PC-3 (cell line): ENCODE measurements at regions not wholly inside any gene's neighbourhood (a gene's known extent, or its start where the extent isn't known, plus 50 kb on each side); places are given as distances from the start of the nearest gene placed in this dataset.

Source experiments
- EZH2phosphoT487 ChIP-seq: fragments of 300-600 bp; sonication (generic); IDR thresholded peaks from 2 replicates; pipeline ENCODE4 v1.6.1; 2018; ENCODE audit warnings: mild to moderate bottlenecking, antibody characterized with exemption, low read length, borderline replicate concordance
- TF ChIP-seq, protein P1 (sequence below): fragments of 300-600 bp; sonication (generic); conservative IDR thresholded peaks from 2 replicates; pipeline ENCODE4 v1.5.1; 2017; ENCODE audit warnings: antibody characterized with exemption, low read depth, mild to moderate bottlenecking, low read length

DNA sequence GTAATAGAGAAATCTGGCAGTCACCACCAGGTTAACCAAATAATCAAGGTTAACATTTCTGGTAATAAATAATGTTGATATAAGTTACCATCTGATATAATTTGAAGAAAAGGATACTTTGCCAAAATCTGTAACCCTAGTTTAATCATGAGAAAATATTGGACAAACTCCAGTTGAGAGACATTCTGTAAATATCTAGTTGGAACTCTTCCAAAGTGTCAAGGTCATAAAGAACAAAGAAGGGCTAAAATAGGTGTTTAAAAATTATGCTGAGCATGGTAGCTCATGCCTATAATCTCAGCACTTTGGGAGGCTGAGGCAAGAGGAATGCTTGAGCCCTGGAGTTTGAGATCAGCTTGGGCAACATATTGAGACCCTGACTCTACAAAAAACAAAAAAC is 253.3 kb downstream of the MRPS30 start:
- TF ChIP-seq, protein P1, sequence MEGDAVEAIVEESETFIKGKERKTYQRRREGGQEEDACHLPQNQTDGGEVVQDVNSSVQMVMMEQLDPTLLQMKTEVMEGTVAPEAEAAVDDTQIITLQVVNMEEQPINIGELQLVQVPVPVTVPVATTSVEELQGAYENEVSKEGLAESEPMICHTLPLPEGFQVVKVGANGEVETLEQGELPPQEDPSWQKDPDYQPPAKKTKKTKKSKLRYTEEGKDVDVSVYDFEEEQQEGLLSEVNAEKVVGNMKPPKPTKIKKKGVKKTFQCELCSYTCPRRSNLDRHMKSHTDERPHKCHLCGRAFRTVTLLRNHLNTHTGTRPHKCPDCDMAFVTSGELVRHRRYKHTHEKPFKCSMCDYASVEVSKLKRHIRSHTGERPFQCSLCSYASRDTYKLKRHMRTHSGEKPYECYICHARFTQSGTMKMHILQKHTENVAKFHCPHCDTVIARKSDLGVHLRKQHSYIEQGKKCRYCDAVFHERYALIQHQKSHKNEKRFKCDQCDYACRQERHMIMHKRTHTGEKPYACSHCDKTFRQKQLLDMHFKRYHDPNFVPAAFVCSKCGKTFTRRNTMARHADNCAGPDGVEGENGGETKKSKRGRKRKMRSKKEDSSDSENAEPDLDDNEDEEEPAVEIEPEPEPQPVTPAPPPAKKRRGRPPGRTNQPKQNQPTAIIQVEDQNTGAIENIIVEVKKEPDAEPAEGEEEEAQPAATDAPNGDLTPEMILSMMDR = no peak
- TF ChIP-seq EZH2phosphoT487 = no peak
